Body of pancreas (tissue), 4 donors: ENCODE measurements at regions not wholly inside any gene's neighbourhood (a gene's known extent, or its start where the extent isn't known, plus 50 kb on each side); places are given as distances from the start of the nearest gene placed in this dataset.

Experiments
- CTCF ChIP-seq, 7 experiments: fragments of 450-650 bp in 4 of 7; fragments of 200-600 bp in 3 of 7; sonication (generic) in 3 of 7; IDR thresholded peaks; one replicate each; pipeline ENCODE4 v1.5.1; 2016 to 2019; ENCODE audit warnings: antibody characterized with exemption in 7 of 7
- POLR2A ChIP-seq, 3 donors: fragments of 450-650 bp; IDR thresholded peaks; one replicate each; pipeline ENCODE4 v1.6.1; 2016; ENCODE audit warnings: antibody characterized with exemption in 3 of 3, mild to moderate bottlenecking in 2 of 3

GRCh38 chr7:131152766-131153165, 174.9 kb upstream of the MKLN1 start:
- TF ChIP-seq CTCF (IDR thresholded peaks at IDR 0.05) (no peak), POLR2A (IDR thresholded peaks at IDR 0.05) (no peak)
